ENCODE measurements at regions not wholly inside any gene's neighbourhood (a gene's known extent, or its start where the extent isn't known, plus 50 kb on each side); places are given as distances from the start of the nearest gene placed in this dataset.
A peak's percentile ranks its signal among the peaks of the same experiment; 100 is the strongest.

DNA sequence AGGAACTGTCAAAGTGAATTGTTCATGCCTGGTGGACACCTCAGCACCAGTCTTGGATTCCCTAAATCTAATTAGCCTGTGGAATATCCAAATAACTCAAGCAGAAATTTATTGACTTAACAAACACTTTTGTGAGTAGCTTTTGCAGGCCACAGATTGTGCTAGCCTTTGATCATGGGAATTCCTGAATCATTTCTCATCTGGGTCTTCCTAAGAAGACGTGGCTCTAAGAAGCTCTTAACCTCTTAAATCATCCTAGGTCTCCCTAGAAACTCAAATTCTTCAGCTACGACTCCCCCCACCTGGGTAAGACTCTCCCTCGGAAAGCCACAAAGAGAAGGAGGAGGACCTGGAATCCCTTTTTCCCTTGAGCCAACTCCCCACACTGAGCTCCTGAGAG lies 53.8 kb upstream of the PSEN2 start:
- DNase-seq (ENCODE audit: low read depth, low spot score), result peak; percentile 23

- peak; percentile 34 for DNase-seq (ENCODE audit: low read depth, low spot score)
Observed at GRCh38 chr1:226814751-226815537, 55.5 kb upstream of the PSEN2 start.

- no peak for DNase-seq (ENCODE audit: low read depth, low spot score)
Observed at GRCh38 chr1:226813671-226814591, 56.5 kb upstream of the PSEN2 start.

GRCh38 chr1:226810681-226811080 lies 59.7 kb upstream of the PSEN2 start:
- no peak for DNase-seq (ENCODE audit: low read depth, low spot score)

GRCh38 chr1:226809785-226810571 lies 60.4 kb upstream of the PSEN2 start:
- DNase-seq (ENCODE audit: low read depth, low spot score), result no peak

DNA sequence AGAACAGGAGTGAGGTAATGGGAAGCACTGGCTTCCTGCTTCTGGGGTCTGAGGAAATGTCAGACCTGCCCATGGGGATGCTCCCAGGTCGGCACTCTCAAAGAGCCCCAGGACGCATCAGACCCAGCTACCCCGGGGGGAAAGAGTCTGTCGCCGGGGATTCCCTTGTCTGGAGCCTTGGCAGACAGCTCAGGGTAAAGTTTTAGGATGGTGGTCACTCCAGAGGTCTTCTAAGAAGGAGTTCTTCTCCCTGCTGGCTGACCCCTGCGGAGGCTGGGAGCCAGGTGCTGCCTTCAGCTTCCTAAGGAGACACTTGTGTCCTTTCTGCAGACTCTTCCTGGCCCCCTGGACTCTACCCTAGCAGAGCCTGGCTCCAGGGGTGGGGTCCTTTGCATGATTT lies 61.9 kb upstream of the PSEN2 start:
- DNase-seq (ENCODE audit: low read depth, low spot score), result no peak

- DNase-seq (ENCODE audit: low read depth, low spot score), result no peak
Observed at GRCh38 chr1:226806988-226807387, 63.4 kb upstream of the PSEN2 start.

- no peak for DNase-seq (ENCODE audit: low read depth, low spot score)
Observed at GRCh38 chr1:226804907-226805759, 65.3 kb upstream of the PSEN2 start.

- no peak for DNase-seq (ENCODE audit: low read depth, low spot score)
Observed at GRCh38 chr1:226800763-226801380, 61.8 kb upstream of the ITPKB start.

DNA sequence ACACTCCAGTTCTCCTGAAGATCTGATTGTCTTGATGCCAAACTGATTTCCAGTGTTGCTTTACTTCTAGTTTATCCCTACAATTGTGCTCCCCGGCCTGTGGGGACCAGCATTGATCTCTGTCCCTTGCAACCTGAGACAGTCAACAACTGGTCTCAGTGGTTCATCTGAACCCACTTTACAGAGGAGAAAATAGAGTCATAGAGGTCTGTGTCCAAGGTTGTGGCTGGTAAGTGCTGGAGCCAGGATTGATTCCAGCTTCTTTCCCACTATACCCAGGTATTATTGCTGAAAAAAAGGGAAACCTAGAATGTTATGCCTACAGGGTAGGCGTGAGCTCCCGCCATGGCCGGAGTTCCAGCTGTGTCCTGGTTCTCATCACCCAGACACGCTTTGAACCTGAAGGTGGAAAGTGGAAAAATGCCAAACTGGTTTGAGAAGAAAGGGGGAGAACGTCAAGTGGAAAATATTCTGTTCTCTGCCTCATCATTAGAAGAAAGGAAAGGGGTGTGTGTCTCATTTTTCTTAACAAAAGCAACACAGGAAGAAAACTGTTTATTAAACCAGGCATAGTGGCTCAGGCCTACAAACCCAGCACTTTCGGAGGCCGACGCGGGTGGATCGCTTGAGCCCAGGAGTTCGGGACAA lies 60.7 kb upstream of the ITPKB start:
- DNase-seq (ENCODE audit: low read depth, low spot score), result peak; percentile 19

DNA sequence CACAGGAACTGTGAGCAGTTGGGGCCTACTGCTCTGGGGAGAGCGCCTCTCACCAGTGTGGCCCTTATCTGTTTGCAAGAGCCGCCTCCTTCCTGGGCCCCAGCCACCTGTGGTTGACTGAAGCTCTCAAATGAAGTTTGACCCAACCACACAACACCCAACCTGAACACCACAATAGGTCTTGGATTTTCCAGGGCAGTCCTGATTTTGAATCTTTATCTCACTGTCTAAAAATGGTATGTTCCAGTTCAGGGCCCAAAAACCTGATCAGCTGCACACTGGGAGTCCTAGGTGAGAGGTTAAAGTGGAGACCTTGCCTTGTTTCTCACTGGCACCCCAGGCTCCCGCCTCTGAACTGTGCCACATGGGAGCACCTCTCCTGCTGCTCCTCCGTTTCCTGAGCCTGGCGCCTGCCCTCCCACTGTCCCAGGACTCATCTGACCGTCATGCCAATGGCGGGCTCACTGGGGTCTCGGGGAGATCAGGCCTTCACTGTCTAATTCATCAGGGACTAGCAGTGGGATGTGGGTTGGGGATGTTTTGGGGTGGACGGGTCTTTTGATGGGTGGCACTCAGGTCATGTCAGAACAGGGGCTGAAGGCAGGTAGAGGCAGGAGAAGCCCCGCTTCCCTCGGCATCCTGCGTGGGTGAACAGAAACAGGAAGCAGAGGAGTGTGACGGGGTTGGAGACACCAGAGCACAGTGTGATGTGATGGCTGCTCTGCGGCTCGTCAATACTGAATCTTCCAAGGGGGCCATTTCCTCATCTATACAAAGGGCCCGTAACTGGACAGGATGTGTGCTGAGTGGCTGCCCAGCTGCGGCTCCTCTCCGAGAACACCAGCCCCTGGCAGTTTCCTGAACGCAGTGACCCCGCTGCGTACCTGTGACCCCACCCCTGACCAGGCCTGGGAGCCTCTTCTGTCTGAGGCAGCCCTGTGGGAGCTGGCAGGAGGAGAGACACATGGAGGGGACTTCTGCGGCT lies 59.6 kb upstream of the ITPKB start:
- DNase-seq (ENCODE audit: low read depth, low spot score), result no peak

- no peak for DNase-seq (ENCODE audit: low read depth, low spot score)
Observed at GRCh38 chr1:226797151-226797550, 58.1 kb upstream of the ITPKB start.

- DNase-seq (ENCODE audit: low read depth, low spot score), result no peak
Observed at GRCh38 chr1:226793620-226794276, 54.7 kb upstream of the ITPKB start.

GRCh38 chr1:226792368-226792767 lies 53.3 kb upstream of the ITPKB start:
- no peak for DNase-seq (ENCODE audit: low read depth, low spot score)

DNA sequence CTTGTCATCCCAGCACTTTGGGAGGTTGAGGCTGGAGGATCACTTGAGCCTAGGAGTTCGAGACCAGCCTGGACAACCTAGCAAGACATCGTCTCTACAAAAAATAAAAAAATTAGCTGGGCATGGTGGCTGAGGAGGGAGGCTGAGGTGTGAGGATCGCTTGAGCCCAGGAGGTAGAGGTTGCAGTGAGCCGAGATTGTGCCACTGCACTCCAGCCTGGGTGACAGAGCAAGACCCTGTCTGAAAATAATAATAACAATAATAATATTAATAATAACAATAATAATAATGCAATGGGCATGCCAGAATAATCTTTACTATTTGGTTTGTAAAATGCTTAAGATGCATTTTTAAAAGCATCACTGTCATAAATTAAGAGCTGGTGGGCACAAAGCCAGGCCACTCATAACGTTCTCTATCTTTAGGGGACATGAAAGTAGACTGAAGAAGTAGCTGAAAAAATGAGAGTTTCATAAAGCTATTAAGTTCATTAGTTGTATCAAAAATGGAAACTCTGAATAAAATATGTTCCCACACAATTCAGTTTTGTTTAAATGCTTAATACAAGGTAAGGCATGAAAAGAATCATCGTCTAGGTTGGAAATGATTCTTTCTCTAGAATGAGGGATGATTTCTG lies 51.6 kb upstream of the ITPKB start:
- no peak for DNase-seq (ENCODE audit: low read depth, low spot score)

DNA sequence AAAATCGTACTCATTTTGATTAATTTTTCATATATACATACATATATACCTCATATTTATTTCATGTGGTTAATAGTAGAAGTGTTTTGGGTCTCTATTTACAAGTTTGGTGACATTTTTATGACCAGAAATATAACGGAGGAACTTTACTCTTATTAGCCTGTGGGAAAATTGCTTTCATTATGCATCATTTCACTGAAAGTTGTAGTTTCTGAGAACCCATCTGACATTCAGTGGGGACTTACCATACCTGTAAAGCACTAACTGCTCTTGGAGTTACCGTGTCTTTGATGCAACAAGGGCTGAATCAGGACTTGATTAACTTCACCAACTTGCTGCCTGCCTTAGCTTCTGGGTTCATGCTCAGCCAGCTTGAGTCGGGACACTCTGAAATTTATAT lies 49.9 kb upstream of the ITPKB start:
- no peak for DNase-seq (ENCODE audit: low read depth, low spot score)

Data from ELF-1 (cell line).